ENCODE measurements at regions not wholly inside any gene's neighbourhood (a gene's known extent, or its start where the extent isn't known, plus 50 kb on each side); places are given as distances from the start of the nearest gene placed in this dataset.
A peak's percentile ranks its signal among the peaks of the same experiment; 100 is the strongest.
"Not testable (repeated sequence)": the region's sequence is repeated elsewhere in the genome, so short reads cannot be mapped to it uniquely, and the experiment has no call there.

GRCh38 chr2:215830304-215830703 is 183.0 kb downstream of the MREG start:
- peak; percentile 35 for DNase-seq

- DNase-seq: no peak
Observed at GRCh38 chr2:215829261-215829660, 184.1 kb downstream of the MREG start.

- peak; percentile 67 for DNase-seq
Observed at GRCh38 chr2:215828528-215829184, 184.7 kb downstream of the MREG start.

- DNase-seq: peak; percentile 31
Observed at GRCh38 chr2:215826838-215827441, 186.4 kb downstream of the MREG start.

GRCh38 chr2:215826376-215826775 is 187.0 kb downstream of the MREG start:
- DNase-seq: no peak

- no peak for DNase-seq
Observed at GRCh38 chr2:215825707-215826106, 187.6 kb downstream of the MREG start.

- not testable (repeated sequence) for DNase-seq
Observed at GRCh38 chr2:215821298-215821697, 192.1 kb downstream of the MREG start.

- DNase-seq: not testable (repeated sequence)
Observed at GRCh38 chr2:215819713-215820112, 193.6 kb downstream of the MREG start.

GRCh38 chr2:215817046-215817445 is 196.3 kb downstream of the MREG start:
- DNase-seq: no peak

- DNase-seq: no peak
Observed at GRCh38 chr2:215816424-215816823, 196.9 kb downstream of the MREG start.

GRCh38 chr2:215815960-215816359 is 197.4 kb downstream of the MREG start:
- DNase-seq: no peak

GRCh38 chr2:215812966-215813365 is 200.4 kb downstream of the MREG start:
- DNase-seq: peak; percentile 44

- DNase-seq: no peak
Observed at GRCh38 chr2:215811409-215812345, 201.7 kb downstream of the MREG start.

GRCh38 chr2:215811003-215811402 is 202.3 kb downstream of the MREG start:
- no peak for DNase-seq

- no peak for DNase-seq
Observed at GRCh38 chr2:215808996-215809395, 204.4 kb downstream of the MREG start.

GRCh38 chr2:215808194-215808593 is 205.2 kb downstream of the MREG start:
- no peak for DNase-seq

GRCh38 chr2:215805493-215805892 is 207.9 kb downstream of the MREG start:
- DNase-seq: no peak

GRCh38 chr2:215803150-215803549 is 210.2 kb downstream of the MREG start:
- DNase-seq: no peak

GRCh38 chr2:215799194-215799593 is 214.2 kb downstream of the MREG start:
- DNase-seq: no peak

GRCh38 chr2:215797676-215798075 is 215.7 kb downstream of the MREG start:
- DNase-seq: no peak

- DNase-seq: peak; percentile 83
Observed at GRCh38 chr2:215796140-215796855, 217.1 kb downstream of the MREG start.

GRCh38 chr2:215794829-215795546 is 218.4 kb downstream of the MREG start:
- no peak for DNase-seq
